B cell (primary cell): ENCODE measurements at regions not wholly inside any gene's neighbourhood (a gene's known extent, or its start where the extent isn't known, plus 50 kb on each side); places are given as distances from the start of the nearest gene placed in this dataset.

Source experiments
- ATAC-seq: fragments of 200-7000 bp; cut with Tn5 transposase; one replicate; pipeline ENCODE4 v1.10.0; 2021; ENCODE audit warnings: low read depth, mild to moderate bottlenecking, moderate number of reproducible peaks, moderate library complexity
- CTCF ChIA-PET: fragments of 350-600 bp; sonication (Branson Sonifier 250); formaldehyde crosslinking; loops from one replicate; lab custom pipeline; 2021; ENCODE audit warnings: antibody characterized with exemption, inconsistent platforms; lab: Charles Lee
- POLR2A ChIA-PET: fragments of 350-600 bp; sonication (Branson Sonifier 250); formaldehyde crosslinking; loops from one replicate; lab custom pipeline; 2021; ENCODE audit warnings: antibody characterized with exemption; lab: Charles Lee
- DNase-seq: peaks from one replicate; pipeline ENCODE4 v3.0.0; 2013
- H2AFZ ChIP-seq: 2 replicates; pipeline ENCODE4 v1.6.1; 2012; ENCODE audit warnings: mild to moderate bottlenecking, low read depth, low read length; ENCODE audit not compliant: insufficient read depth, poor library complexity, severe bottlenecking
- H3K27ac ChIP-seq, 2 donors: 1 replicate in 1 of 2; 2 replicates in 1 of 2; pipeline ENCODE4 v1.5.1; 2012 to 2013; ENCODE audit warnings: low read length in 2 of 2, mild to moderate bottlenecking in 2 of 2, moderate library complexity in 1 of 2
- H3K27me3 ChIP-seq, 4 experiments: fragments of 200-600 bp in 1 of 4; sonication (generic) in 1 of 4; replicated peaks in 1 of 4; 1 replicate in 2 of 4; 2 replicates in 2 of 4; pipeline versions ENCODE4 v1.6.1 to v1.7.0; 2013 to 2016; ENCODE audit warnings: low read length in 3 of 4, mild to moderate bottlenecking in 2 of 4, mixed read lengths in 1 of 4, moderate library complexity in 1 of 4; ENCODE audit not compliant: insufficient read depth in 4 of 4, control insufficient read depth in 3 of 4; ENCODE audit errors: control extremely low read depth in 1 of 4
- H3K36me3 ChIP-seq, 2 experiments: replicated peaks in 1 of 2; 1 replicate in 1 of 2; 2 replicates in 1 of 2; pipeline versions ENCODE4 v1.6.1 to v1.7.1; 2013; ENCODE audit warnings: low read length in 1 of 2; ENCODE audit not compliant: insufficient read depth in 2 of 2, control insufficient read depth in 1 of 2; ENCODE audit errors: control extremely low read depth in 1 of 2, extremely low read depth in 1 of 2
- H3K4me1 ChIP-seq, 2 donors: fragments of 200-600 bp in 1 of 2; sonication (generic) in 1 of 2; 1 replicate in 1 of 2; 2 replicates in 1 of 2; pipeline versions ENCODE4 v1.5.1 to v1.6.1; 2013 to 2017; ENCODE audit warnings: low read length in 2 of 2; ENCODE audit not compliant: control insufficient read depth in 2 of 2, insufficient read depth in 2 of 2
- H3K4me2 ChIP-seq: replicated peaks from 2 replicates; pipeline ENCODE3; 2012; ENCODE audit warnings: mild to moderate bottlenecking, low read depth, low read length; ENCODE audit not compliant: poor library complexity, severe bottlenecking
- H3K4me3 ChIP-seq, 5 experiments: fragments of 200-600 bp in 1 of 5; sonication (generic) in 1 of 5; 1 replicate in 3 of 5; 2 replicates in 2 of 5; pipeline versions ENCODE4 v1.5.1 to v1.7.0; 2011 to 2016; ENCODE audit warnings: low read length in 4 of 5, mild to moderate bottlenecking in 4 of 5, low read depth in 2 of 5, control low read depth in 1 of 5, moderate library complexity in 1 of 5; ENCODE audit not compliant: insufficient read depth in 1 of 5; ENCODE audit errors: control extremely low read depth in 1 of 5, extremely low read depth in 1 of 5
- H3K79me2 ChIP-seq: fragments of 200-600 bp; sonication (generic); one replicate; pipeline ENCODE4 v1.6.0; 2016; ENCODE audit warnings: low read length; ENCODE audit not compliant: control insufficient read depth, insufficient read depth
- H3K9ac ChIP-seq: fragments of 200-600 bp; sonication (generic); 2 replicates; pipeline ENCODE4 v1.6.1; 2017; ENCODE audit warnings: mild to moderate bottlenecking, low read length, moderate library complexity
- H3K9me3 ChIP-seq, 3 donors: one replicate each; pipeline versions ENCODE4 v1.6.1 to v1.7.1; 2013; ENCODE audit warnings: low read length in 2 of 3; ENCODE audit not compliant: control insufficient read depth in 2 of 3, insufficient read depth in 1 of 3; ENCODE audit errors: control extremely low read depth in 1 of 3
- H4K20me1 ChIP-seq: 2 replicates; pipeline ENCODE4 v1.6.0; 2012; ENCODE audit warnings: mild to moderate bottlenecking, low read length; ENCODE audit not compliant: insufficient read depth, control insufficient read depth, poor library complexity, severe bottlenecking
- H3K27ac Mint-ChIP-seq: one replicate; pipeline ENCODE4 v1.8.0; 2021; ENCODE audit warnings: mixed read lengths
- H3K27me3 Mint-ChIP-seq: one replicate; pipeline ENCODE4 v1.8.0; 2021; ENCODE audit warnings: mixed read lengths
- H3K4me1 Mint-ChIP-seq: one replicate; pipeline ENCODE4 v1.8.0; 2021; ENCODE audit warnings: mixed read lengths
- H3K4me3 Mint-ChIP-seq: one replicate; pipeline ENCODE4 v1.8.0; 2021; ENCODE audit warnings: mixed read lengths
- H3K9me3 Mint-ChIP-seq: one replicate; pipeline ENCODE4 v1.8.0; 2022; ENCODE audit warnings: mixed read lengths; ENCODE audit not compliant: insufficient read depth
- CTCF ChIP-seq: fragments of 200-600 bp; IDR thresholded peaks from one replicate; pipeline ENCODE4 v1.8.0; 2022; ENCODE audit warnings: antibody characterized with exemption, mild to moderate bottlenecking
- EZH2 ChIP-seq: IDR thresholded peaks from 2 replicates; pipeline ENCODE4 v1.6.1; 2012; ENCODE audit warnings: borderline replicate concordance, low read depth, mild to moderate bottlenecking, moderate library complexity, low read length; ENCODE audit not compliant: insufficient read depth, poor library complexity, severe bottlenecking
- WGBS: methylation state at CpG from one replicate; pipeline ENCODE4 v1.1.5; 2013; ENCODE audit warnings: missing lambda C conversion rate; ENCODE audit not compliant: insufficient coverage; 5-methylcytosine and 5-hydroxymethylcytosine counted together
- intact Hi-C: fragments of 100-400 bp; cut with micrococcal nuclease; formaldehyde crosslinking; loops from one replicate; pipeline ENCODE4 v1.10.0; 2022

GRCh38 chr11:122210367-122210997, 94.5 kb upstream of the BLID start:
- Mint-ChIP-seq H3K4me1 (no peaks in the 10 kb centered on the region), H3K9me3 (no peaks in the 10 kb centered on the region), H3K27ac (no peak overlapping the region), H3K4me3 (no peak overlapping the region), H3K27me3 (peaks cover 19% of the 10 kb centered on the region)
- no peak overlapping the region for H3K4me3 ChIP-seq
- H3K79me2 ChIP-seq: no peaks in the 10 kb centered on the region
- CTCF ChIA-PET: no interaction called here
- H2AFZ ChIP-seq: no peak overlapping the region
- WGBS: no CpG with 5 or more reads among the region's 2 CpGs
- no peaks in the 10 kb centered on the region for H3K4me1 ChIP-seq
- DNase-seq: no peak
- no peaks in the 10 kb centered on the region for H3K9me3 ChIP-seq
- intact Hi-C loops: no loop called here
- ATAC-seq: no peak
- H3K36me3 ChIP-seq: no peaks in the 10 kb centered on the region
- POLR2A ChIA-PET: no interaction called here
- H3K4me2 ChIP-seq: no peak overlapping the region
- no peaks in the 10 kb centered on the region for H4K20me1 ChIP-seq
- no peak overlapping the region for H3K27ac ChIP-seq
- TF ChIP-seq CTCF (no peak), EZH2 (no peak)
- H3K9ac ChIP-seq: no peak overlapping the region
- H3K27me3 ChIP-seq: no peaks in the 10 kb centered on the region

- Histone ChIP-seq H3K4me1 (no peaks in the 10 kb centered on the region), H3K79me2 (no peaks in the 10 kb centered on the region), H3K4me2 (no peak overlapping the region), H3K27ac (no peak overlapping the region), H3K36me3 (no peaks in the 10 kb centered on the region), H2AFZ (no peak overlapping the region), H3K9me3 (no peaks in the 10 kb centered on the region), H3K27me3 (no peaks in the 10 kb centered on the region), H3K9ac (no peak overlapping the region), H4K20me1 (no peaks in the 10 kb centered on the region), H3K4me3 (no peak overlapping the region)
- DNase-seq: no peak
- 81% methylated on average over 2 of the region's 4 CpGs for WGBS
- TF ChIP-seq EZH2 (no peak), CTCF (no peak)
- CTCF ChIA-PET: interaction anchor here (0.9 kb wide), 1 partner anchor 555 kb away, joined by 3 read pairs; no protein-coding TSS in a partner anchor
- POLR2A ChIA-PET: no interaction called here
- Mint-ChIP-seq H3K4me3 (no peak overlapping the region), H3K27ac (no peak overlapping the region), H3K27me3 (peaks cover 21% of the 10 kb centered on the region), H3K9me3 (no peaks in the 10 kb centered on the region), H3K4me1 (no peaks in the 10 kb centered on the region)
- intact Hi-C loops: no loop called here
- ATAC-seq: no peak
These were observed 93.8 kb upstream of the BLID start for GRCh38 chr11:122209619-122210366.
